HG03460 (cell line): ENCODE measurements at regions not wholly inside any gene's neighbourhood (a gene's known extent, or its start where the extent isn't known, plus 50 kb on each side); places are given as distances from the start of the nearest gene placed in this dataset.

Experiments
- ATAC-seq: cut with Tn5 transposase; IDR thresholded peaks from one replicate; pipeline ENCODE4 v1.9.1; 2021; ENCODE audit not compliant: unreplicated experiment

DNA sequence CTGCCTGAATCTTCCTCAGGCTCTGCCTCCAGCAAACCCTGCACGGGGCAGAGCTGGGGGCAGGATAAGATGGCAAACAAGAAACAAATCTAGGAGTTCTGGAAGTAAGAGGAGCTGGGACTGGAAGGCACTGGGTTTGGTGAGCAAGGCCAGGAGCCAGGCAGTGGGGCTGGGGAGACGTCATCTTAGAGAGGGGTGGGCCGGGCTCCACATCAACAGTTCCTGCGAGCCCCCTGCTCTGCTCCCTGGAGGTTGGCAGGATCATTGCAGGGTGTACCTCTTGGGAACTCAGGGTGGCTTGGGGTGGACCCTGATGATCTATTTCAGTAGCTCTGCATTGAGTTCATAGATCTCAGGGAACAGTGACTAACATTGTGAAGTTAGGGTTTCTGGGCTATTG, 87.3 kb upstream of the PRR23E start:
- ATAC-seq: no peak

DNA sequence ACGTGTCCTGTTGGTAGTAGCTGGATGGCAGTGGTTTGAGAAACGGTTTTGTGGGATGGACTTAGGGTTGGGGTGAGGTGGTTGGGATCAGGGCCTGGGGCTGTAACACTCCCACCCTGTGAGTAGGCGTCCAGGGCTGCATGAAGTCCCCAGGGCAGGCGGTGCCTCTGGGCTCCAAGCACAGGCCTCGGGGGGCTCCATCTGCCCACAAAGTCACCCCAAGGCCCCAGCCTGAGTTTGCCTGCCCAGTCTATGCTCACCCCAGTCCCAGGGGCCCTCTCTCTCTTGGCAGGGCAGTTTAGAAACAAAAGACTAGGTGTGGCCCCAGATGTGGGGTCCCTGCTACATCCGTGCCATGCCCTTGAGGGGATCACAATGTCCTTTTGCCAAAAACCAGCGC, 86.9 kb upstream of the PRR23E start:
- no peak for ATAC-seq

DNA sequence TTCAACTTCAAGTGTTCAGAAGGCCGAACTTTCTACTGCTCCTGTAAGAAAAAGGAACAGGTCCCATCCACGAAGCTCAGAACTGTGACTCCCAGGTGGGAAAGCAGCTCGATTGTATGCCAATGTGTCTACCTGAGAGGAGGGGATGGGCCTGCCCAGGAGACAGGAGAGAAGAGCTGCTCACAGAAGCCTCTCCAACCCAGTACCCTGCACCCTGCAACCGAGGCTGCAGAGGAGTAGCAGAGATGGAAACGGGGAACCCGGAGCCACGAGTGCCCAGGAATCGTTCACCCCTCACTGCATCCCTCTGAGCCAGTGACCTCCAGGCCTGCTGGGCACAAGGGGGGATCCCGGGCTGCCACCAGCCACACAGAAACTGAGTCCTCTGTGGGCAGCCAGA, 86.5 kb upstream of the PRR23E start:
- no peak for ATAC-seq

DNA sequence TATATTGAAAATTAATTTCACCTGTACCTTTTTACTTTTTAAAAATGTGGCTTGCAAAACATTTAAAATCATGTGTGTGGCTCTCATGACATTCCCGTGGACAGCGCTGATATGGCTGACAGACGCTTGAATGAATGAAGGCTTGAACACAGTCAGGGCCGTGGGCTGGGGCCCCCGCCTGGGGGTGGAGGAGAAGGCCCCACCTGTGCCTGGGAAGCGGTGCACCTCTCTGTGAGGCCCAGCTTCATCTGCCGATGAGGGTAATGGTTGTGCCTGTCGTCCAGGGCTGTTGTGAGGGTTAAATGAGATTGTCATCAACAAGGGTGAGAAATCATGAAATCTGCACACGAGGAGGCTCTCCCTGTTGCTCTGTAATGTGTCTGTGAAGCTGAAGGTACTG, 85.9 kb upstream of the PRR23E start:
- ATAC-seq: no peak

DNA sequence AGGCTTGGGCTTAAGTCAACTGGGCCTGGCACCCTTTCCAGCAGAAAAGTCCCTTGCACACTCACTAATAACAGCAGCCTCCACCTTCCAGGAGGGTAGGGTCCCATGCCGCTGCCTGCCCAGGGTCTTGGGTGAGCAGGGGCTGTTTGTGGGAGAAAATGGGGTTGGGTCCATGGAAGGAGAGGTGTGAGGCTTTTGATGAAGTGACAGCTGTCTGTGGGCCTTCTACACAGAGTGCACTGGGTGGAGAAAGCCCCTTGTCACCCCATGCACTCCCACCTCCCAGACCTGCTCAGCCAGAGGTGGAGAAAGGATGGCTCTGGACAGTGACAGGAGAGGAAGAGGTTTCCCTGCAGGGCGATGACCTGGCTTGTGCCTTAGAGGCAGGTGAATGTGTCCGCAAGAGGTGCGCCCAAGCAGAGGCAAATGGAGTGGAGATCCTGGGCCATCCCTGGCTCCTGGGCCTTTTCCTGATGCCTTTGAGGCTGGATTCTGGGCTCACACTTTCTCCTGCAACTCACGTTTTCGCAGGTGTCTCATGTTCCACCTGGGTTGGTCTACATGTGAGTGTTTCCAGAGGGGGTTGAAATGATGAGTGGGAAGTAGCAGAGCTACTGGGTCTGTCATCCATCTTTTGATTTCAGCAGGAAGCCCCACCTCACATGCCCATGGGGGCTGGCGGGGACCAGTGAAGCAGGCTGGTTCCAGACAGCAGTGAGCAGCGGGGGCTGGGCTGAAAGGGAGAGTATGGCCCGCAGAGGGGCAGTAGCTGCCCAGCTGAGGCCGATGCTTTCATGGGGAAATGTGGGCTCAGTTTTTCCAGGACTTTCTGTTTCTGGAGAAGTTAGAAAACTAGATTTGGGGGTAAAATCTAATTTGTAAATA, 85.2 kb upstream of the PRR23E start:
- no peak for ATAC-seq

DNA sequence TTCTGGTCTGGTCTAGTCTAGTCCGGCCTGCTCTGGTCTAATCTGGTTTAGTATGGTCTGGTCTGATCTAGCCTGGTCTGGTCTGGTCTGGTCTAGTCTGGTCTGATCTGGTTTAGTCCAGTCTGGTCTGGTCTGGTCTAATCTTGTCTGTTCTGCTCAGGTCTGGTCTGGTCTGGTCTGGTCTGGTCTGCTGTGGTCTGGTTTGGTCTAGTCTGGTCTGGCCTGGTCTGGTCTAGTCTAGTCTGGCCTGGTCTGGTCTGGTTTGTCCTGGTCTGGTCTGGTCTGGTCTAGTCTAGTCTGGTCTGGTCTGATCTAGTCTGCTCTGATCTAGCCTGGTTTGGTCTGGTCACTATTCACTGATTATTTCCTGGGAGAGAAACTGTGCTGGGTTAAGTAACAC, 84.1 kb upstream of the PRR23E start:
- no peak for ATAC-seq

DNA sequence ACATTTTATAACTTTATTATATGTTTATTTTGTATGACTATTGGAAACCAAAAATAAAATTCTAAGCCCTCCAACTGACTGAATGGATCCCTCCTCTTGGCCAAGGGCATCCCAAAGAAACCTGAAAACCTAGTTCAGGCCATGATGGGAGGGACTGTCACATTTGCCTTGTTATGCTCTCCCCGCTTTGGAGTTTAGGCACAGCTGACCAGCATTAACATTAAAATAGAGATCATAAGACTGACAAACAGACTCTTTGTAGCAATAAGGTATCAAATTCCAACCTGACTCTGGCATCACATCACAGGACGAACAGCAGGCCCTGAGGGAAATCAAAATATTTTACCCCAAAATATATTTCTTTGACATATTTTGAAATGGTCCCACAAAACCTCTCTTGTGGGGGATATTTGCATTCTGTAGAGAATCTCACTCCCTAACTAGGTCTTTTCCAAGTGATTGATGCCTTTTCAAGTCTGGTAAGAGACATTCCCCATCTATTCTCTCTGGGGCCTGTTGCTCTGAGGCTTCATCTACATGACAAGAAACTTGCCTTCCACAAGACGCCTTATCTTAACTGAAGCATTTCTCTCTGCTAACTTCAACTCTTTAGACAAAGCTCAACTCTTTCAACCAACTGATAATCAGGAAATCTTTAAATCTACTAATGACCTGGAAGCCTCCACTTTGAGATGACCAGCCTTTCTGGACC, 81.8 kb upstream of the PRR23E start:
- no peak for ATAC-seq

DNA sequence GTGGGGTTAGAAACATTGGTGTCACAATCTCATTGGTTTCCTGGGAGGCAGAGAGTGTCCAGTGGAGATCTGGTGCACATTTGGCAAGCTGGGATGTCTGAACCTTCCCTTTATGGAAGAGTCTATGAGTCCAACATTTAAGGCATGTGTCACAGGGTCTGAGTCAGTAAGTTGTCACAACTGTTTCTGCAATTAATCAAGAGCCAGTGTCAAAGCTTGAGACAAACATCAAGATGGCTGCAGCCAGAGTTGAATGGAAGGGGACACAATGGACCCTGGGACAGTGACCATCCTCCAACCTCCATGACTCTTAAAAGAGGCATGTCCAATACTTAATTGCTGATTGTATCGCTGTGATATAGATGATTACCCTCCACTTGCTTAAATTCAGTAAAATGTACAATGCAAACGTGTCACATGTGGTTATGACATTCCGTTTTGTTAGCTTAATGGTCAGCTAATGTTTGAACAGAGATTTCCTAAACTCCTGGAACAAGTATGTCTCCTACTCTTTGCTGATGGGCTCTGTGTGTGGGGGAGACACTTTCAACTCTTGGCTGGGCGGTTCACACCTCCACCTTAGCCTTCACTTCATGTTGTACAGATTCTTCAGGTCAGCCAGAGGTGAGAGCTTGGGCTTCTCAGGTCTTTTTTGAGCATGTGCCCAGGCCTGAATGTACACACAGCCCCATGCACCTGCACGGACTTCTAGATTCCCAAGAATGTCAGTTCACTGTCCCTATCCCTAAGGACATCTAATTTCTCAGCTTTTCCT, 79.9 kb upstream of the PRR23E start:
- ATAC-seq: no peak

DNA sequence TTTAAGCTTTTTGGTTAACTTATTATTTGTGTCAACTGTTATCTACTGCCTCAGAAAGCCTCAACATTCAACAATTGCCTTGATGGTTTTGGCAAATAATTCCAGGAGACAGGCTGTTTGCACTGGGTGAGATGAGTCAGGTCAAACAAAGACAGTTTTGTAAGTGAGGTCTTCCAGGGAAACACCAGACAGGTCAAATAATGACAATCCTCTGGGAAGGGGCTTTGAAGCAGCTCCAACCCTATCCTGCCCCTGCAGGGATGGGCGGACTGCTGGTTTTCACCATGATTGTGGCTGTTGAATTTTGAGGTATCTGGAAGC, 79.4 kb upstream of the PRR23E start:
- no peak for ATAC-seq

DNA sequence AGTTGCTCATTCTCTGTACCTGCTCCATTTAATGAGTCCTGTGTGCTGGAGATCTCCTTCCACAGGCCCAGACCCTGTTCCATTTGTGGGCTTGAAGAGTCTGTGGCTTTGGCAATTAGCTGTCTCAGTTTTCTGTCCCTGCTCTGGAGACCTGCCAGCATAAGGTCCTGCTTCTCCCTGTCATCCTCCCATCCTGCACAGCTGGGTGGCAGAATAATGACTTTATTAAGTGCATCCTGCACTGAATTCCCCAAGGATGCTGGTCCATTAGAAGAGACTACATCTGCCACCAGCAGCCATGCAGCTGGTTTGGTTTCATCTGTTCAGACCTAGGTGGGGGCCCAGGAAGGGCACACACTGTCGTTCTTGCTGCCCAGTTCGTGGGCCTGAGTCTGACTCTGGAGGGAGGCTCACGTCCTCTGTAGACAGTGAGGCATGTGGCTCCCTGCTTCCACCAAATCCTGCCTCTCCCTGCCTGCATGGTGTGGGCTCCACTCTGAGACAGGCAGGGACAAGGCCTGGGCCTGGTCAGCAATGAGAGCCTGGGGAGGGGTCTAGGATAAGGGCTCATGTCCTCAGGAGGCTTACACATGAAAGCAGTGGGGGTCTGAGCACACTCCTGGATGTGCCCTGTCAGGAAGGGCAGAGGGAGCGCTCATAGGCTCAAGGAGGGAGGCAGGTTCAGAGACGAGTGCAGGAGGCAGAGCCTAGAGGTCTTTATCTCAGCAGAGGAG, 78.4 kb upstream of the PRR23E start:
- ATAC-seq: no peak

DNA sequence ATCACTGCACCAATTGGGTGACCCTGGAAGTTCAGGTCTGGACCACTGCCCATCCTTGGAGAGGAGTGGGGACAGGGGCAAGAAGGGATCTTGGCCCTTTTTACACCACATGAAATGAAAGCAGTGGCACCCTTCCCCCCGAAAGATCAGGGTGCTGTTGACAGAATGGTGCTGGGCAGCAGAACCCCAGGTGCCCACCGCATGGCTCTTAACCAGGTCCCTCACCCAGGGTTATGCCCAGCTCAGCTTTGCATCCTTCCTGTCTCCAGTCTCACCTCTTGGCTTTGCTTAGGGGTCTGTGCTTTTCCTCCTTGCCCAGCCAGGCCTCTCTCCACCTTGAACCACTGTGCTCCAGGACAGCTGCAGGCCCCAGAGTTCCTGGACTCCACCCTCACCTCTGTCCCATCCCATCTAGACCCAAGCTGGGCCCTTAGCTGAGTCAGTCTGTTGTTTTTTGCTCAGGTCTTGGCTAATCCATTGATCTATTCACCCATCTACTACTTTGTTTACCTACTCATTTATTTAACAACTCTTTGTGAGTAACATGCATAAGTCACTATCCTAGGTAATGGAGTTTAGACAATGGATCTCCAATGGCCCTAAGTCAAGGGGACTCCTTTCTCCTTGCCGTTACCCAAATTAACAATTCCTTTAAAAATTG, 77.1 kb upstream of the PRR23E start:
- no peak for ATAC-seq

DNA sequence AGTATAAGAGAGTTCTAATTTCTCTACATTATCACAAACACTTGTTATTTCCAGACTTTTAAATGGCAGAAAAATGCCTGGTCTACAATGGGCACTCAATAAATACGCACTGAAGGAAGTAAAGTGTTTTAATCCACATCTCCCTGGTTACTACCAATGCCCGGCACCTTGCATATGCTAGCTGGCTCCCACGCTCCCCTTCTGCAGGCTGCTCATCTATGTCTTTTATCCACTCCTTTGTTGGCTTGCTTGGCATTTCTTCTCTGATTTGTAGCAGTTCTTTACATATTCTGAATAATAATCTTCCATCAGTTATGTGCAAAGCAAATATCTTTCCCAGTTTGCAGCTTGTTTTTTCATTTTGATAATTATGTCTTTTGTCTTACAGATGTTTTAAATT, 74.6 kb upstream of the PRR23E start:
- ATAC-seq: no peak

DNA sequence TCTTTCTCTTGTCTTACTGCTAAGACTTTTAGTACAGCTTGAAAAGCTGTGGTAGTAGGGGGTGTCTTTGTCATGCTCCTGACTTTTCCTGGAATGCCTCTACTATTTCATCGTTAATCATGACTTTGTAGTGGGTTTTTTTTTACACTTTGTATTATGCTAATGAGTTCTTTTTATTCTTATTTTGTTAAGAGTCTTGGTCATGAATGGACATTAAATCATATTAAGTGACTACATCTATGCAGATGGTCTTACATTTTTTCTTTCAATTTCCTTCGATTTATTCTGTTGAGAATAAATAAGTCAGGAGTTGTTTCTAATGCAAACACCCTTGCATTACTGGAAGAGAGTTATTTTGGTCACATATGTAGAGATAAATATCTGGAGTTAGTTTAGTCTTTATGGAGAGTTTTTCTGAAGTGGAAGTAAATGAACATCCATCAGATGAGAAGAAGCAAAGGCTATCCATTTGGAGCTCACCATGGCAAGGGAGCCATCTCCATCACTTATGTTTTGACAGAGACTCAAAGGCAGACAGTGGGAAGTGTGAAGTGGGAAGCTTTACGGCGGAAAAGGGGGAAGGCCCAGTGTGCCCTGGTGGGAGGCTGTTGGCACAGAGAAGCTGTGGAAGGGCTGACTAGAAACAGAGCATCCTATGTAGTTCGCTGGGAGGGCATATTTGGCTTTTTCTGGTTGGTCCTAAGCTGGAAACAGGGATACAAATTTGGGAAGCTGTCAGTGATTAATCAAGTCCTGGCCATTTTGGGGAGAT, 73.1 kb upstream of the PRR23E start:
- ATAC-seq: no peak

DNA sequence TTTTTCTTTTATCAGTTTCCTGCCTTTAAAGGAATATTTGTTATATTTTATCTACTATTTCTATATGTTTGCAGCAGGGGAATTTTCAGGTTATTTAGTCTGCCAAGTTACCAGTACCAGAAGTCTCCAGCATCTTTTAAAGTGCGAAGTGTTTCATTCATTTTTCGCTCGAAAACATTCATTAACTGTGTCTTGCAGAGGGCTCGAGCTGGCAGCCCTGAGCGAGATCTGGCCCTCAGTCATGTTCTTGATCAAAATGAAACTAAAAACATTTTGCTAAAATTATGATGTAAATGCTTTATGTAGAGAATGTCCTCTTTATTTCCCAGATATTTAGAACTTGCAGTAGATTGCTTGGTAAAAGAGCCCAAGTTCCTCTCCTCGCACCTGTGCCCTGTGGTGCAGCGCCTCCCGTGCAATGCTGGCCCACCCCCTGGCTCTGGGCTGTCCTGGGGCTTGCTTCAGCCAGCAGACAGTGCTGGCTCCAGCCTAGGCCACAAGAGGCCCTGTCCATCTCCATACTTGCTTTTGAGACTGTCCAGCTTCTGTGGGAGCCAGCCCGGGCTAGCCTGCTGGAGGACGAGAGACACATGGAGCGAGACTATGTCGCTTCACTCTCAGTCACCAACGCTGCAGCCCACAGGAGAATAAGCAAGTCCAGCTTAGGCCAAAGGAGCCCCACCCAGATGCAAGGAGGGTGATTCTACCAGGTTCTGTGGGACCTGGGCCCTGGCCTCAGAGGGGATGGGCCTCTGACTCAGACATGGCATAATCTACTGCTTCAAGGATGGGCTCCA, 71.9 kb upstream of the PRR23E start:
- no peak for ATAC-seq

DNA sequence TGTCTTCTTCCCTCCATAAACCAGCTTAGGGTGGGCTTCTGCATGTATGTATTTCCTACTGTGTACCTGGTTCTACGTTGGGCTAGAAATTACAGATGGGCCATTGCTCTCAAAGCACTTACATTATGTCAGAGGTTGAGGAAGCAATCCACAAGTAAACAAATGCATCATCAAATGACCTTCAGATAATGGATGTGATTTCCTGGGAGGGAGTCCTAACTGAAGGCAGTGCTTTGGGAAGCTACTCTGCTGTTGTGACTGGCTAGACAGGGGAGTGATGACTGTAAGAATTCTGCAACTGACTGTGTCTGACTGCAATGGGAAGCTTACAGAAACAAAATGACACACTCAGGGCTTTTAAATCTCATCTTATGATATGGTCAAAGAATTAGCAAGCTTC, 71.0 kb upstream of the PRR23E start:
- ATAC-seq: no peak

DNA sequence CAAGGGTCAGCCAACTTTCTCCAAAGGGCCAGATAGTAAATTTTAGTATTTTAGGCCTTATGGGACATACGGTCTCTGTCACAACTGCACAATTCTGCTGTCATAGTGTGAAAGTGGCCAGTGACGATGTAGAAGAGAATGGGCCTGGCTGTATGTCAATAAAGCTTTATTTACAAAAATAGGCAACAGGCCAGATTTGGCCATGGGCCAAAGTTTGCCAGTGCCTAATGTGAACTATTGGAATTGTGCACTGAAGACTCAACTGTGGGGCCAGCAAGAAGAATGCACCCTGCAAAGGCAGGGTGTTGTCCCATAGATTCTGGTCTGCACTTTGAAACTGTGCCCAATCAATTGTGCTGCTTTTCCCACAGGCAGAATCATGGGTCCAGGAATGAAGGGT, 69.4 kb upstream of the PRR23E start:
- ATAC-seq: no peak

DNA sequence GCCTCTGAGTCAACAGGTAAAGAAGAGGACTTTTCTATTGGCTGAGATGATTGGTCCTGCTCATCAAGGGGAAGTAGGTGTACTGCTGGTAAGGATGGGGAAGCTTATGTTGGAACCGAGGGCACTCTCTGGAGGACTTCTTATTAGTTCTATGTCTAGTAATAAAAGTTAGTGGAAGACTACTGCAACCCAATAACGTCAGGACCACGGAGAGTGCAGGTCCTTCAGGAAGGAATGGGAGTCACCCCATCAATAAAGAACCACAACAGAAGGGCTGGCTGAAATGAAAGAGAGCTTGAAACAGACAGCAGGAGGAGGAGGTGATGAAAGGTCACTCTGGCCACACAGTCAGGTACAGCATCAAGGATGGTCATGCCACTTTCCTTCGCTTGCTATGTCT, 68.8 kb upstream of the PRR23E start:
- no peak for ATAC-seq

DNA sequence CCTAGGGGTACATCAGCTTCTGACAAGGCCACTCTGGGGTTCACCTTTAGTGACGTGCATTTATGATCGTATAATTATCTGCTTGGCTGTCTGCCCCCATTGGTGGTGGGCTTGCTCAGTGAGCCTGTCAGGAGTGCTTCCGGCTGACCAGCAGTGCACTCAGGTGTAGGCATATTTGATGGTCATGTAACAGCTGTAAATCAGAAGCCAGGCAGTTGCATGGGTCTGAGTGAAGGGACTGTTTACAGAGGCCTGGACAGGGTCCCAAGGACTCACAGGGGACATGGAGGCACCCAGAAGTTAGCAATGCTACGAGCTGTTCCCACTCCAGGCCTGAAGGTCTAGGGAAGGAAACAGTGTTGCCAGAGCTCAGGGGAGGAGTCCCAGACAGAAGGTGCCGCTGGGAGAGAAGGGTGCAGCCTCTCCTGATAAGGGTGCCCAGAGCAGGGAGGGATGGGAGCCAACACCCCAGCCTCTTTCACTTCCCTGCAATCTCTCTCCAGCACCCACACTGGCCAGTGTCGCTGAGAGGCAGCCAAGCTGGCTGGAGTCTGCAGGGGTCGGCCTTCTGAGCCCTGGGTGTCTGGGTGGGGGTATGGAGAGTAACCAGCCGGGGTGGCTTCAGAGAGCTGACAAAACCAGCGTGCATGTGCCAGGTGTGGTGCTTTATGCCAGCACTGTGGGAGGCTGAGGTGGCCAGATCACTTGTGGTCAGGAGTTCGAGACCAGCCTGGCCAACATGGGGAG, 61.3 kb upstream of the PRR23E start:
- ATAC-seq: no peak

DNA sequence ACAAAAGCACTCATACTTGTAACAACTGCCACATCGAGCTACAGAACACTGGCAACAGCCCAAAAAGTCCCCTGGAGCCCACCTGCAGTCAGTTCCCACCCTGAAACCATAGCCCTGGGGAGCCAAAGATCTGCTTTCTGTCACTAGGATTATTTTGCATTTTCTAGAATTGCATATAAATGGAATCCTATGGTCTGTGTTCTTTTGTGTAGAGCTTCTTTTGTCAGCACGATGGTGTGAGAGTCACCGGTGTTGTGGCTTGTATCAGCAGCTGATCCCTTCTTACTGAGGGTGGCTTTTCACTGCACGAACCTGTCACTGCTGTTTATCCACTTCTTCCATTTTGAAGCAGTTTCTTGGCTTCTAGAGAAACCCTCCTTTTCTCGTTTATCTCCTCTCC, 60.1 kb upstream of the PRR23E start:
- ATAC-seq: no peak
